H9 (cell line): ENCODE measurements at regions not wholly inside any gene's neighbourhood (a gene's known extent, or its start where the extent isn't known, plus 50 kb on each side); places are given as distances from the start of the nearest gene placed in this dataset.

Experiments
- DNase-seq: peaks from one replicate; pipeline ENCODE4 v3.0.0-alpha.2; 2017
- H2AFZ ChIP-seq: one replicate; pipeline ENCODE4 v1.6.1; 2013; ENCODE audit warnings: mild to moderate bottlenecking, low read length, control low read depth, moderate library complexity
- H2AK5ac ChIP-seq: 2 replicates; pipeline ENCODE4 v1.6.1; 2013; ENCODE audit warnings: low read length, control low read depth, mixed read lengths; ENCODE audit not compliant: insufficient read length
- H2BK120ac ChIP-seq: one replicate; pipeline ENCODE4 v1.6.1; 2013; ENCODE audit warnings: low read depth, mild to moderate bottlenecking, low read length, control low read depth, inconsistent platforms; ENCODE audit not compliant: poor library complexity, severe bottlenecking
- H2BK12ac ChIP-seq: 2 replicates; pipeline ENCODE4 v1.6.1; 2013; ENCODE audit warnings: low read length, control low read depth, mixed read lengths, low read depth; ENCODE audit not compliant: insufficient read length
- H2BK15ac ChIP-seq: 2 replicates; pipeline ENCODE4 v1.6.1; 2013; ENCODE audit warnings: low read depth, low read length, control low read depth
- H2BK20ac ChIP-seq: one replicate; pipeline ENCODE4 v1.6.1; 2013; ENCODE audit warnings: low read depth, mild to moderate bottlenecking, low read length, control low read depth, inconsistent platforms; ENCODE audit not compliant: poor library complexity, severe bottlenecking
- H2BK5ac ChIP-seq: 2 replicates; pipeline ENCODE4 v1.6.1; 2013; ENCODE audit warnings: low read length, control low read depth, mixed read lengths; ENCODE audit not compliant: insufficient read length
- H3K14ac ChIP-seq: 2 replicates; pipeline ENCODE4 v1.6.1; 2013; ENCODE audit warnings: low read length, control low read depth; ENCODE audit not compliant: insufficient read depth
- H3K18ac ChIP-seq: 2 replicates; pipeline ENCODE4 v1.6.1; 2013; ENCODE audit warnings: low read depth, mild to moderate bottlenecking, mixed read lengths, low read length, control low read depth; ENCODE audit not compliant: insufficient read length
- H3K23ac ChIP-seq: 2 replicates; pipeline ENCODE4 v1.6.1; 2013; ENCODE audit warnings: low read length, control low read depth, mixed read lengths, low read depth; ENCODE audit not compliant: insufficient read length
- H3K23me2 ChIP-seq: 2 replicates; pipeline ENCODE4 v1.6.1; 2013; ENCODE audit warnings: low read depth, mild to moderate bottlenecking, mixed read lengths, low read length, control low read depth; ENCODE audit not compliant: insufficient read length, poor library complexity, severe bottlenecking
- H3K27ac ChIP-seq: 2 replicates; pipeline ENCODE4 v1.5.1; 2013; ENCODE audit warnings: low read length, control low read depth, mixed read lengths, low read depth; ENCODE audit not compliant: insufficient read length
- H3K27me3 ChIP-seq: 2 replicates; pipeline ENCODE4 v1.6.1; 2013; ENCODE audit warnings: low read length, control low read depth, inconsistent platforms; ENCODE audit not compliant: insufficient read depth
- H3K4ac ChIP-seq: 2 replicates; pipeline ENCODE4 v1.6.1; 2013; ENCODE audit warnings: low read depth, mild to moderate bottlenecking, control low read depth, inconsistent platforms, low read length, moderate library complexity
- H3K4me1 ChIP-seq: 2 replicates; pipeline ENCODE4 v1.6.1; 2013; ENCODE audit warnings: low read length, control low read depth, inconsistent platforms; ENCODE audit not compliant: insufficient read depth
- H3K4me2 ChIP-seq: 2 replicates; pipeline ENCODE4 v1.6.1; 2013; ENCODE audit warnings: low read length, control low read depth, mixed read lengths; ENCODE audit not compliant: insufficient read length, insufficient read depth
- H3K56ac ChIP-seq: 2 replicates; pipeline ENCODE4 v1.6.1; 2013; ENCODE audit warnings: low read depth, mild to moderate bottlenecking, mixed read lengths, low read length, control low read depth; ENCODE audit not compliant: insufficient read length
- H3K79me1 ChIP-seq: 2 replicates; pipeline ENCODE4 v1.6.1; 2013; ENCODE audit warnings: low read depth, mild to moderate bottlenecking, moderate library complexity, low read length, control low read depth, inconsistent platforms; ENCODE audit not compliant: insufficient read depth, poor library complexity, severe bottlenecking
- H3K79me2 ChIP-seq: 2 replicates; pipeline ENCODE4 v1.6.1; 2013; ENCODE audit warnings: low read length, control low read depth, inconsistent platforms; ENCODE audit not compliant: insufficient read depth
- H3K9ac ChIP-seq: 2 replicates; pipeline ENCODE4 v1.6.1; 2013; ENCODE audit warnings: low read length, control low read depth, mixed read lengths; ENCODE audit not compliant: insufficient read length; ENCODE audit errors: extremely low read depth
- H3K9me3 ChIP-seq: one replicate; pipeline ENCODE4 v1.6.1; 2013; ENCODE audit warnings: low read depth, low read length, inconsistent platforms; ENCODE audit not compliant: control insufficient read depth
- H3T11ph ChIP-seq: one replicate; pipeline ENCODE4 v1.6.1; 2013; ENCODE audit warnings: mild to moderate bottlenecking, low read length, control low read depth, inconsistent platforms
- H4K20me1 ChIP-seq: one replicate; pipeline ENCODE4 v1.6.1; 2013; ENCODE audit not compliant: control insufficient read depth, insufficient read length, insufficient read depth
- H4K5ac ChIP-seq: 2 replicates; pipeline ENCODE4 v1.6.1; 2013; ENCODE audit warnings: low read depth, mild to moderate bottlenecking, mixed read lengths, low read length, control low read depth; ENCODE audit not compliant: insufficient read length
- H4K8ac ChIP-seq: replicated peaks from 2 replicates; pipeline ENCODE4 v1.6.1; 2013; ENCODE audit warnings: low read length, control low read depth, mixed read lengths, low read depth; ENCODE audit not compliant: insufficient read length
- H4K91ac ChIP-seq: 2 replicates; pipeline ENCODE4 v1.6.1; 2013; ENCODE audit warnings: low read depth, mild to moderate bottlenecking, moderate library complexity, mixed read lengths, low read length, control low read depth; ENCODE audit not compliant: insufficient read length
- H3K27ac Mint-ChIP-seq, 3 experiments: 2 replicates in 2 of 3; 3 replicates in 1 of 3; pipeline ENCODE4 v1.8.0; 2020 to 2021; ENCODE audit warnings: mixed read lengths in 3 of 3, mild to moderate bottlenecking in 1 of 3, moderate library complexity in 1 of 3
- H3K27me3 Mint-ChIP-seq: 2 replicates; pipeline ENCODE4 v1.8.0; 2021; ENCODE audit warnings: low read depth, mild to moderate bottlenecking, moderate library complexity, mixed read lengths
- H3K36me3 Mint-ChIP-seq, 3 experiments: 2 replicates in 2 of 3; 3 replicates in 1 of 3; pipeline ENCODE4 v1.8.0; 2020 to 2021; ENCODE audit warnings: low read depth in 3 of 3, mixed read lengths in 3 of 3; ENCODE audit not compliant: insufficient read depth in 1 of 3
- H3K4me1 Mint-ChIP-seq, 2 experiments: 2 replicates each; pipeline ENCODE4 v1.8.0; 2020; ENCODE audit warnings: mixed read lengths in 2 of 2
- H3K4me3 Mint-ChIP-seq, 2 experiments: 2 replicates in 1 of 2; 3 replicates in 1 of 2; pipeline ENCODE4 v1.8.0; 2020 to 2021; ENCODE audit warnings: mild to moderate bottlenecking in 2 of 2, mixed read lengths in 2 of 2, moderate library complexity in 1 of 2
- H3K9me3 Mint-ChIP-seq, 2 experiments: 2 replicates in 1 of 2; 3 replicates in 1 of 2; pipeline ENCODE4 v1.8.0; 2020; ENCODE audit warnings: mild to moderate bottlenecking in 2 of 2, mixed read lengths in 2 of 2, moderate library complexity in 1 of 2
- WGBS: extraction: QIAGEN DNeasy Blood & Tissue Kit; methylation state at CpG from one replicate; pipeline ENCODE4 v1.1.7; 2013; ENCODE audit warnings: missing lambda C conversion rate, low lambda C conversion rate, mixed read lengths; ENCODE audit not compliant: insufficient read length; ENCODE audit errors: extremely low coverage; 5-methylcytosine and 5-hydroxymethylcytosine counted together
- TF ChIP-seq, protein P1 (sequence below): fragments of 200-600 bp; sonication (generic); conservative IDR thresholded peaks from 3 replicates; pipeline ENCODE4 v1.8.0; 2021; ENCODE audit warnings: antibody characterized with exemption, mild to moderate bottlenecking

DNA sequence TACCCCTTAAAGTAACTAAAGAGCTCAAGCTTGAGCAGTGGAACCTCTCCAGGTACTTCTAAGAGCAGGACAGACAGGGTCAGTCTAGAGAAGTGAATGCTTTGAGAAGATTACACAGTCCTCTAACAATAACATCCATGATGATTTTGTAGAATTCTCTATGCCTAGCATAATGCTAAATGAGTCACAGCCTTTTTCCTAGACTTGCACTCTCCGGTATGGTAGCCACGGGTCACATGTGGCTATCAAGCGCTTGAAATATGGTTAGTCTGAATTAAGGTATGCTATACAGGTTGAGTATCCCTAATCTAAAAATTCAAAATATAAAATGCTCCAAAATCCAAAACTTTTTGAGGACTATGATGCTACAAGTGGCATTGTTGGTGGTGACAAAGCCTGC is 166.6 kb upstream of the MKLN1 start:
- TF ChIP-seq, protein P1, sequence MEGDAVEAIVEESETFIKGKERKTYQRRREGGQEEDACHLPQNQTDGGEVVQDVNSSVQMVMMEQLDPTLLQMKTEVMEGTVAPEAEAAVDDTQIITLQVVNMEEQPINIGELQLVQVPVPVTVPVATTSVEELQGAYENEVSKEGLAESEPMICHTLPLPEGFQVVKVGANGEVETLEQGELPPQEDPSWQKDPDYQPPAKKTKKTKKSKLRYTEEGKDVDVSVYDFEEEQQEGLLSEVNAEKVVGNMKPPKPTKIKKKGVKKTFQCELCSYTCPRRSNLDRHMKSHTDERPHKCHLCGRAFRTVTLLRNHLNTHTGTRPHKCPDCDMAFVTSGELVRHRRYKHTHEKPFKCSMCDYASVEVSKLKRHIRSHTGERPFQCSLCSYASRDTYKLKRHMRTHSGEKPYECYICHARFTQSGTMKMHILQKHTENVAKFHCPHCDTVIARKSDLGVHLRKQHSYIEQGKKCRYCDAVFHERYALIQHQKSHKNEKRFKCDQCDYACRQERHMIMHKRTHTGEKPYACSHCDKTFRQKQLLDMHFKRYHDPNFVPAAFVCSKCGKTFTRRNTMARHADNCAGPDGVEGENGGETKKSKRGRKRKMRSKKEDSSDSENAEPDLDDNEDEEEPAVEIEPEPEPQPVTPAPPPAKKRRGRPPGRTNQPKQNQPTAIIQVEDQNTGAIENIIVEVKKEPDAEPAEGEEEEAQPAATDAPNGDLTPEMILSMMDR = no peak
- WGBS = no CpG with 5 or more reads among the region's 3 CpGs
- no peak overlapping the region for H3K27ac ChIP-seq
- no peak overlapping the region for H3T11ph ChIP-seq
- no peaks in the 10 kb centered on the region for H3K9me3 Mint-ChIP-seq
- H4K5ac ChIP-seq = no peak overlapping the region
- DNase-seq = no peak
- no peaks in the 10 kb centered on the region for H3K36me3 Mint-ChIP-seq
- H4K8ac ChIP-seq = no peak overlapping the region
- H4K20me1 ChIP-seq = no peaks in the 10 kb centered on the region
- H2BK15ac ChIP-seq = no peak overlapping the region
- no peaks in the 10 kb centered on the region for H3K79me2 ChIP-seq
- no peak overlapping the region for H3K27ac Mint-ChIP-seq
- H3K23me2 ChIP-seq = no peaks in the 10 kb centered on the region
- no peak overlapping the region for H3K4ac ChIP-seq
- H3K4me3 Mint-ChIP-seq = no peak overlapping the region
- H3K27me3 ChIP-seq = no peaks in the 10 kb centered on the region
- no peaks in the 10 kb centered on the region for H3K79me1 ChIP-seq
- H3K4me1 Mint-ChIP-seq = peaks cover 5 to 8% of the 10 kb centered on the region in 2 experiments; a peak in 3 of 4 replicates
- no peak overlapping the region for H2BK20ac ChIP-seq
- no peak overlapping the region for H2BK5ac ChIP-seq
- no peak overlapping the region for H2BK120ac ChIP-seq
- no peak overlapping the region for H3K56ac ChIP-seq
- H3K27me3 Mint-ChIP-seq = no peaks in the 10 kb centered on the region
- no peak overlapping the region for H3K18ac ChIP-seq
- no peak overlapping the region for H2BK12ac ChIP-seq
- no peak overlapping the region for H3K23ac ChIP-seq
- H3K4me1 ChIP-seq = no peaks in the 10 kb centered on the region; the same call in 1 of the 2 replicates
- no peak overlapping the region for H3K9ac ChIP-seq
- H4K91ac ChIP-seq = no peak overlapping the region
- no peaks in the 10 kb centered on the region for H3K9me3 ChIP-seq
- H2AK5ac ChIP-seq = no peak overlapping the region
- no peak overlapping the region for H3K14ac ChIP-seq
- no peak overlapping the region for H3K4me2 ChIP-seq
- H2AFZ ChIP-seq = no peak overlapping the region
